ENCODE measurements at regions not wholly inside any gene's neighbourhood (a gene's known extent, or its start where the extent isn't known, plus 50 kb on each side); places are given as distances from the start of the nearest gene placed in this dataset.
A peak's percentile ranks its signal among the peaks of the same experiment; 100 is the strongest.

DNA sequence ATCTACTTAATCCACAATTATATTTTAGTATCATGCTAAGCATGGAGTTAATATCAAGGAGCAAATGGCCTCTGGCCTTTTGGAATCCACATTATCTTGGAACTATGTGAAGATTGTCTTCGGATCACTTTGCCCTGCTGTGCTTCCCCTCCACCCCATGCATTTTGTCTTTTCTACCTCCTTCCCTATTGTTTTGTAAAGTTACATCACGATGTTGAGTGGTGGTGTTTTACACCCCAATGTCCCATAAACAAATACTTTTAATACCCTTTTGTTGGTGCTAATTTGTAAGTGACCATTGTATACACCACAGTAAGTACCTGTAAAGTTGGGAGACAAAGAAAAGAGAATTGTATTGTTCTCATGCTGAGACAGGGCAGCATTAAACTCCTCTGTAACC, 258.4 kb upstream of the ZNF717 start:
- TF ChIP-seq, protein P1, sequence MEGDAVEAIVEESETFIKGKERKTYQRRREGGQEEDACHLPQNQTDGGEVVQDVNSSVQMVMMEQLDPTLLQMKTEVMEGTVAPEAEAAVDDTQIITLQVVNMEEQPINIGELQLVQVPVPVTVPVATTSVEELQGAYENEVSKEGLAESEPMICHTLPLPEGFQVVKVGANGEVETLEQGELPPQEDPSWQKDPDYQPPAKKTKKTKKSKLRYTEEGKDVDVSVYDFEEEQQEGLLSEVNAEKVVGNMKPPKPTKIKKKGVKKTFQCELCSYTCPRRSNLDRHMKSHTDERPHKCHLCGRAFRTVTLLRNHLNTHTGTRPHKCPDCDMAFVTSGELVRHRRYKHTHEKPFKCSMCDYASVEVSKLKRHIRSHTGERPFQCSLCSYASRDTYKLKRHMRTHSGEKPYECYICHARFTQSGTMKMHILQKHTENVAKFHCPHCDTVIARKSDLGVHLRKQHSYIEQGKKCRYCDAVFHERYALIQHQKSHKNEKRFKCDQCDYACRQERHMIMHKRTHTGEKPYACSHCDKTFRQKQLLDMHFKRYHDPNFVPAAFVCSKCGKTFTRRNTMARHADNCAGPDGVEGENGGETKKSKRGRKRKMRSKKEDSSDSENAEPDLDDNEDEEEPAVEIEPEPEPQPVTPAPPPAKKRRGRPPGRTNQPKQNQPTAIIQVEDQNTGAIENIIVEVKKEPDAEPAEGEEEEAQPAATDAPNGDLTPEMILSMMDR (IDR thresholded peaks at IDR 0.05; ENCODE audit: control extremely low read depth in 1 of 3, insufficient read depth in 1 of 3, low read depth in 1 of 3, low read length in 3 of 3) = no peak
- TF ChIP-seq CBX8 (IDR thresholded peaks at IDR 0.05; ENCODE audit: borderline replicate concordance, low read depth, low read length) (no peak), SRF (IDR thresholded peaks at IDR 0.05; ENCODE audit: low read depth, low read length) (no peak), POLR2A (IDR thresholded peaks at IDR 0.05; ENCODE audit: control extremely low read depth in 1 of 2, low read depth in 2 of 2, low read length in 2 of 2) (no peak), EGR1 (IDR thresholded peaks at IDR 0.05; ENCODE audit: borderline replicate concordance, low read depth, low read length) (no peak), RBBP5 (IDR thresholded peaks at IDR 0.05; ENCODE audit: borderline replicate concordance, low read depth, low read length) (no peak), JUND (IDR thresholded peaks at IDR 0.05; ENCODE audit: low read length) (no peak), HDAC2 (IDR thresholded peaks at IDR 0.05; ENCODE audit: borderline replicate concordance in 1 of 2, low read depth in 2 of 2, low read length in 2 of 2) (peak in 1 of 2 experiments; percentile 83; a peak in 2 of 4 replicates), YY1 (IDR thresholded peaks at IDR 0.05; ENCODE audit: low read depth, low read length) (no peak), EP300 (IDR thresholded peaks at IDR 0.05; ENCODE audit: borderline replicate concordance in 1 of 2, low read depth in 2 of 2, low read length in 2 of 2) (peak in 1 of 2 experiments; percentile 73; a peak in 1 of 3 replicates)

Measured in H1 (cell line).